ENCODE measurements at regions not wholly inside any gene's neighbourhood (a gene's known extent, or its start where the extent isn't known, plus 50 kb on each side); places are given as distances from the start of the nearest gene placed in this dataset.

GRCh38 chr13:50610238-50610637, 233.3 kb downstream of the DLEU7 start:
- TF ChIP-seq CTCF (IDR thresholded peaks at IDR 0.05; ENCODE audit: low read length) (no peak), EZH2 (IDR thresholded peaks at IDR 0.05; ENCODE audit: borderline replicate concordance, low read length) (no peak)

Data from OCI-LY1 (cell line).